GM19239 (cell line): ENCODE measurements at regions not wholly inside any gene's neighbourhood (a gene's known extent, or its start where the extent isn't known, plus 50 kb on each side); places are given as distances from the start of the nearest gene placed in this dataset.

Experiments
- DNase-seq: peaks from one replicate; pipeline ENCODE4 v3.0.0; 2011; ENCODE audit warnings: low spot score; ENCODE audit not compliant: insufficient read length
- FAIRE-seq: peaks from 2 replicates; lab custom pipeline; 2011; peaks lifted over from hg19 to GRCh38; lab: Jason Lieb, UNC

GRCh38 chr21:14871861-14872260 lies 192.9 kb downstream of the NRIP1 start:
- FAIRE-seq (no peak), DNase-seq (no peak)

- no peak for DNase-seq
- FAIRE-seq = no peak
These were observed 194.0 kb downstream of the NRIP1 start for GRCh38 chr21:14870853-14871149.

GRCh38 chr21:14869984-14870852 lies 194.6 kb downstream of the NRIP1 start:
- peak; percentile 66 for FAIRE-seq
- no peak for DNase-seq

GRCh38 chr21:14866859-14867765 lies 197.7 kb downstream of the NRIP1 start:
- FAIRE-seq = no peak
- DNase-seq = no peak

- DNase-seq = no peak
- peak; percentile 52 for FAIRE-seq
These were observed 200.4 kb downstream of the NRIP1 start for GRCh38 chr21:14864211-14865021.

- FAIRE-seq (peak; percentile 35), DNase-seq (no peak)
These were observed 201.0 kb downstream of the NRIP1 start for GRCh38 chr21:14863745-14864210.

GRCh38 chr21:14862794-14863720 lies 201.7 kb downstream of the NRIP1 start:
- DNase-seq = no peak
- no peak for FAIRE-seq

GRCh38 chr21:14858311-14858710 lies 206.5 kb downstream of the NRIP1 start:
- FAIRE-seq = no peak
- no peak for DNase-seq

- FAIRE-seq (no peak), DNase-seq (no peak)
These were observed 207.3 kb downstream of the NRIP1 start for GRCh38 chr21:14857529-14857928.

GRCh38 chr21:14850394-14850793 lies 214.4 kb downstream of the NRIP1 start:
- no peak for FAIRE-seq

GRCh38 chr21:14846621-14847020 lies 218.2 kb downstream of the NRIP1 start:
- FAIRE-seq (no peak), DNase-seq (no peak)

More at GRCh38 chr21:14850394-14850793, 214.4 kb downstream of the NRIP1 start:
- DNase-seq = no peak

GRCh38 chr21:14844001-14844400 lies 220.8 kb downstream of the NRIP1 start:
- FAIRE-seq (no peak), DNase-seq (no peak)

GRCh38 chr21:14842601-14843000 lies 222.2 kb downstream of the NRIP1 start:
- FAIRE-seq = no peak
- DNase-seq = no peak

GRCh38 chr21:14841511-14842472 lies 223.0 kb downstream of the NRIP1 start:
- DNase-seq = no peak
- FAIRE-seq = no peak

- DNase-seq (no peak), FAIRE-seq (no peak)
These were observed 226.4 kb downstream of the NRIP1 start for GRCh38 chr21:14838400-14838799.

GRCh38 chr21:14836950-14837349 lies 227.8 kb downstream of the NRIP1 start:
- FAIRE-seq (no peak), DNase-seq (no peak)

- no peak for DNase-seq
- no peak for FAIRE-seq
These were observed 231.0 kb downstream of the NRIP1 start for GRCh38 chr21:14833666-14834351.

GRCh38 chr21:14833241-14833640 lies 231.6 kb downstream of the NRIP1 start:
- FAIRE-seq = no peak
- DNase-seq = no peak
